Neural progenitor cell (in vitro differentiated cells): ENCODE measurements at regions not wholly inside any gene's neighbourhood (a gene's known extent, or its start where the extent isn't known, plus 50 kb on each side); places are given as distances from the start of the nearest gene placed in this dataset.

Experiments
- EZH2 ChIP-seq: fragments of 200-600 bp; sonication (generic); IDR thresholded peaks from 2 replicates; pipeline ENCODE4 v1.6.1; 2017; ENCODE audit warnings: antibody characterized with exemption, mild to moderate bottlenecking, moderate library complexity
- TF ChIP-seq, protein P1 (sequence below): fragments of 200-600 bp; sonication (generic); IDR thresholded peaks from 2 replicates; pipeline ENCODE4 v1.5.1; 2017; ENCODE audit warnings: antibody characterized with exemption, mild to moderate bottlenecking

DNA sequence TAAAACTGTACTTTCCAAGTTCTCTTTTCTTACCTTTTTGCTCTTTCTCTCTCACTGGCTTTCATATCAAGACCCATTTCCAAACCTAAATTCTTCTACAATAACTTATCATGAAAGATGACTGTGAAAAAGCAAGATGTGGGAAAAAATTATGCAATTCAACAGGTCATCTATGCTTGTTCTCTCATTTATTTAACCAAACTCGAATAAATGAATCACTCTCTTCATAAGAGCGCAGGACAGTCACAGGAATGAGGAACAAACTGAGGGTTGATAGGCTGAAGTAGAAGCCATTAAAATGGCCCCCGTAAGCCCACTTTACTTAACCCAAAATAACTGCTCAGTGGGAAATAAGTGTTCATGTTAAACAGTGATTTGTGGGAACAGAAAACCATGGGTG is 1289.7 kb upstream of the SORCS1 start:
- TF ChIP-seq, protein P1, sequence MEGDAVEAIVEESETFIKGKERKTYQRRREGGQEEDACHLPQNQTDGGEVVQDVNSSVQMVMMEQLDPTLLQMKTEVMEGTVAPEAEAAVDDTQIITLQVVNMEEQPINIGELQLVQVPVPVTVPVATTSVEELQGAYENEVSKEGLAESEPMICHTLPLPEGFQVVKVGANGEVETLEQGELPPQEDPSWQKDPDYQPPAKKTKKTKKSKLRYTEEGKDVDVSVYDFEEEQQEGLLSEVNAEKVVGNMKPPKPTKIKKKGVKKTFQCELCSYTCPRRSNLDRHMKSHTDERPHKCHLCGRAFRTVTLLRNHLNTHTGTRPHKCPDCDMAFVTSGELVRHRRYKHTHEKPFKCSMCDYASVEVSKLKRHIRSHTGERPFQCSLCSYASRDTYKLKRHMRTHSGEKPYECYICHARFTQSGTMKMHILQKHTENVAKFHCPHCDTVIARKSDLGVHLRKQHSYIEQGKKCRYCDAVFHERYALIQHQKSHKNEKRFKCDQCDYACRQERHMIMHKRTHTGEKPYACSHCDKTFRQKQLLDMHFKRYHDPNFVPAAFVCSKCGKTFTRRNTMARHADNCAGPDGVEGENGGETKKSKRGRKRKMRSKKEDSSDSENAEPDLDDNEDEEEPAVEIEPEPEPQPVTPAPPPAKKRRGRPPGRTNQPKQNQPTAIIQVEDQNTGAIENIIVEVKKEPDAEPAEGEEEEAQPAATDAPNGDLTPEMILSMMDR = no peak
- no peak for TF ChIP-seq EZH2
